GM06990 (cell line): ENCODE measurements at regions not wholly inside any gene's neighbourhood (a gene's known extent, or its start where the extent isn't known, plus 50 kb on each side); places are given as distances from the start of the nearest gene placed in this dataset.

Source experiments
- DNase-seq: peaks from one replicate; pipeline ENCODE4 v3.0.0-alpha.2; 2011; ENCODE audit not compliant: insufficient read length; ENCODE audit errors: extremely low read depth
- H3K27me3 ChIP-seq: replicated peaks from 2 replicates; pipeline ENCODE4 v1.6.0; 2011; ENCODE audit warnings: low read length; ENCODE audit not compliant: control insufficient read depth, insufficient read depth
- H3K36me3 ChIP-seq: 2 replicates; pipeline ENCODE4 v1.5.1; 2011; ENCODE audit warnings: low read length; ENCODE audit not compliant: control insufficient read depth, insufficient read depth
- H3K4me3 ChIP-seq: replicated peaks from 2 replicates; pipeline ENCODE4 v1.5.1; 2011; ENCODE audit warnings: low read depth, mild to moderate bottlenecking, control low read depth, low read length
- CTCF ChIP-seq: IDR thresholded peaks from 2 replicates; pipeline ENCODE4 v1.5.1; 2011; ENCODE audit warnings: low read length, control low read depth, mild to moderate bottlenecking, inconsistent platforms; ENCODE audit not compliant: insufficient read depth, poor library complexity, severe bottlenecking

- DNase-seq, result no peak
- no peaks in the 10 kb centered on the region for H3K27me3 ChIP-seq
- no peak for TF ChIP-seq CTCF
- H3K36me3 ChIP-seq, result no peaks in the 10 kb centered on the region
- no peak overlapping the region for H3K4me3 ChIP-seq
Measured at GRCh38 chr4:128524311-128524710, 236.7 kb upstream of the PGRMC2 start.

DNA sequence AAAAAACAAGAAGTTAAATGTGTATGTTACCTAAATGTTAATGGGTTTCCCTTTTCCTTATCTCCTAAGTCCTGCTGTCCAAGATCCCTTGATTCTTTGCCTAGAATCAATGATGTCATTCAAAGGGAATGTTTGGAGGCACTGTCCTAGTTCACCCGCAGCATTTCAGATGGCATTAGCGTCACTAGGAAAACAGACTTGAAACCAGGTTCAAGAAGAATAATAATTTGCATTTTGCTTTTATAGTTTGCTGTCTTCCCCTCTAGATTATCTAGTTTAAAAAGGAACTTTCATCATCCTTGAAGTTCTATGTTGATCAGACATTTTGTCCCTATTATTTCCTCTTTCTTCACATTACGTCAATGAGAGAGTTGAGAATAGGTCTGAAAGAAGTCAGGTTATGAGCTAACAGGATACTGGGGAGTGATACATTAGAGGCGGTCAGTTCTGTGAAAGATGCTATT, 234.1 kb upstream of the PGRMC2 start:
- TF ChIP-seq CTCF, result no peak
- no peaks in the 10 kb centered on the region for H3K36me3 ChIP-seq
- H3K27me3 ChIP-seq, result no peaks in the 10 kb centered on the region
- no peak for DNase-seq
- no peak overlapping the region for H3K4me3 ChIP-seq

DNA sequence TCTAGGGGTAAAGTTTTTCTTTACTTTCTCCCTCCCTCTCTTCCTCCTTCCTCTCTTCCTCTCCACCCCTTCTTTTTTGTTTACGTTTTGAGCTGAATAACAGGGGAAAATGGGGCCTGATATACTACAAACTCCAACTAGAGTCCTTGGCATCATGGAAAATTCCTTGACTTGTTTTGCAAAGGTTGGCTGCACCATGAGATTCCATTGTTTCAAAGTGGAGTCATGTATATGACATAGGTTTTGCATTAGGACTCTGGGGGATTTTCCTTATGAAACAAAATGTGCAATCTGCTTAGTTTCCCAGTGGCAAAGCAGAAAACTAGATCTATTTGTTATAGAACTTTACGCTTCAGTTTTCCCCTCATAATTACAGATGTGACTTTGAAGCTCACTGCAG, 233.5 kb upstream of the PGRMC2 start:
- no peak for TF ChIP-seq CTCF
- no peak for DNase-seq
- Histone ChIP-seq H3K36me3 (no peaks in the 10 kb centered on the region), H3K4me3 (no peak overlapping the region), H3K27me3 (no peaks in the 10 kb centered on the region)

- no peak for DNase-seq
- Histone ChIP-seq H3K4me3 (no peak overlapping the region), H3K36me3 (no peaks in the 10 kb centered on the region), H3K27me3 (no peaks in the 10 kb centered on the region)
- TF ChIP-seq CTCF, result no peak
Measured at GRCh38 chr4:128519163-128519830, 231.7 kb upstream of the PGRMC2 start.

GRCh38 chr4:128517739-128518510, 230.3 kb upstream of the PGRMC2 start:
- peak; percentile 74 for DNase-seq
- Histone ChIP-seq H3K4me3 (no peak overlapping the region), H3K36me3 (no peaks in the 10 kb centered on the region), H3K27me3 (no peaks in the 10 kb centered on the region)
- no peak for TF ChIP-seq CTCF
